HG03457 (cell line): ENCODE measurements at regions not wholly inside any gene's neighbourhood (a gene's known extent, or its start where the extent isn't known, plus 50 kb on each side); places are given as distances from the start of the nearest gene placed in this dataset.

ENCODE experiments used
- ATAC-seq: cut with Tn5 transposase; IDR thresholded peaks from one replicate; pipeline ENCODE4 v1.9.1; 2021; ENCODE audit warnings: moderate number of reproducible peaks; ENCODE audit not compliant: unreplicated experiment

DNA sequence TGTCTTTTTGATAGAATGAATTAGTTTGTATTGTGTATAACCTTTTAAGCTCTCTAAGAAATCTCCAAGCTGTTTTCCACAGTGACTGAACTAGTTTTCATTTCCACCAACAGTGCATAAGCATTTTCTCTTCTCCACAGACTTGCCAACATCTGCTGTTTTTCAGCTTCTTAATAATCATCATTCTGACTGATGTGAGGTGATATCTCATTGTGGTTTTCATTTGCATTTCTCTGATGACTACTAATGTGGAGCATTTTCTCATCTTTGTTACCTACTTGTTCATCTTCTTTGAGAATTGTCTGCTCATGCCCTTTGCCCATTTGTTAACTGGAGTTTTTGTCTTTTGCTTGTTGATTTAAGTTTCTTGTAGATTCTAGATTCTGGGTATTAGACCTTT, 777.5 kb downstream of the OTOL1 start:
- no peak for ATAC-seq

- ATAC-seq, result no peak
Measured at GRCh38 chr3:162278834-162279233, 782.2 kb downstream of the OTOL1 start.

DNA sequence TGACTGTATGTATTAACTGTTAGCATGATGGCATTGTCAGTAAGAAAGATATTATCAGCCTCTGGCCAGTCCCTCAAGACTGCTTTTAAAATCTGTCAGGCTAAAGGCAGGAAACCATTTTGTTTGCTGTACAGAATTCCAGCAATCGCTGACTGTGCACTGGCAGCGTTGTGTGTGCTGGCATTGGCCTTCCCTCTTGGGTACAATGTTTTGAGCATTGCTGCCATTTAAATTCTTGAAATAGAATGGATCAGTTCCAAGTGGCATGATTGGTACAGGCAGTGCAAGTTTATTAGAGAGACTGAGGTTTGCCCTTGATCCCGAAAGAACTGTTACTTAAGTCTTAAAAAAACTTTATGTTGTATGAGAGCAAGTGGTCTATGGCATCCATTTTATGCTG, 788.7 kb downstream of the OTOL1 start:
- no peak for ATAC-seq

- ATAC-seq, result no peak
Measured at GRCh38 chr3:162287600-162287999, 791.0 kb downstream of the OTOL1 start.

DNA sequence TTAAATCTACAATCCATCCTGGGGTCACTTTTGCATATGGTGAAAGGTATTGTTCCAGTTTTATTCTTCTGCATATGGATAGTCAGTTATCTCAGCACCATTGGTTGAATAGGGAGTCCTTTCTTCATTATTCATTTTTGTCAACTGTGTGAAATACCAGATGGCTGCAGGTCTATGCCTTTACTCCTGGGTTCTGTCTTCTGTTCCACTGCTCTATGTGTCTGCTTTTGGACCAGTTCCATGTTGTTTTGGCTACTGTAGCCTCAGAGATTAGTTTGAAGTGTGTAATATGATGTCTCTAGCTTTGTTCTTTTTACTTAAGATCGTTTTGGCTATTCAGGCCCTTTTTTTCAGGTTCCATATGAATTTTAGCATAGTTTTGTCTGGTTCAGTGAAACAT, 795.8 kb downstream of the OTOL1 start:
- ATAC-seq, result no peak

DNA sequence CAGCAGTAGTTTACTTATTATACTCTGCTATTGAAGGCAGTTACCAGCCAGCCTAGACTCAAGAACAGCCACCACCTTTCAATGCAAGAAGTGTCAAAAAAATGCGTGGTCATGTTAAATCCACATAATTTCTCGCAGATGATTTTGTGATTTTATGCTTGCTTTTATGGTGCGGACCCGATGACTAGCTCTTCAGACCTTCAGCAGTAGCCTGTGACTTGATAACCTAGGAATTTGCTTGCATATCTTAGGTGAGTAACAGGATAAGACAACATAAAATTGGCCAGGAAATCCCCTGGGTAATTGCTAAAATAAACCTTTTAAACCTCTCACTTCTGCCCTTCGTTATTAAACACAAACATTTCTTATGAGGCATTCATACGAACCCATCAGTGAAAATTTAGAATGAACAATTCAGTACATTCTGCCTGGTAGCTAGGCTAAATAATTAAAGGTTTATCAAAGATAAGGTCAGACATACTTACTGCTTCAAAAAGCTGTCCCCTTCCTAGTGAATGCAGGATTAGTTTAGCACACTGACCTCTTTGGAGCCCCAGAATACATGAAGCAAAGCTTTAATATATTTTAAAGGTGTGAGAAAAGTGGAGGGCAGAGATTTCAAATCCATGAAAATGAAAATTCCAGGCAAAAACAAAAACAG, 798.8 kb downstream of the OTOL1 start:
- no peak for ATAC-seq

GRCh38 chr3:162302983-162303624, 806.5 kb downstream of the OTOL1 start:
- no peak for ATAC-seq

GRCh38 chr3:162317046-162317445, 820.4 kb downstream of the OTOL1 start:
- ATAC-seq, result no peak

GRCh38 chr3:162328649-162329048, 832.0 kb downstream of the OTOL1 start:
- ATAC-seq, result no peak

DNA sequence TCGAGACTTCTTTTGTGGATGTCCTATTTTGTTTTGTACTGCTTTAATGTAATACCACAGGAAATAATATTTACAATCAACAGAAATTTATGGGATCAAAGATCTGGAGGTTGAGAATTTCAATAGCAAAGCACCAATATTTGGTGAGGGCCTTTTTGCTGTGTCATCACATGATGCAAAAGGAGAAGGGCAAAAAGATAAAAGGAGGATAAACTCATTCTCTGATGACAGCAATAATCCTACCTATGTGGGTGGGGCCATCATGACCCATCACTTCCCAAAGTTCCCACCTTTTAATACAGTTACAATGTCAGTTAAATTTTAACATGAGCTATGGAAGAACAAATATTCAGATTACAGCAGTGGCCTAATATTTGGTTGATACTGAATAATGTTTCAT, 832.9 kb downstream of the OTOL1 start:
- no peak for ATAC-seq

GRCh38 chr3:162332344-162332743, 835.7 kb downstream of the OTOL1 start:
- ATAC-seq, result no peak

GRCh38 chr3:162334537-162334936, 837.9 kb downstream of the OTOL1 start:
- ATAC-seq, result no peak

- ATAC-seq, result no peak
Measured at GRCh38 chr3:162337630-162338029, 841.0 kb downstream of the OTOL1 start.

DNA sequence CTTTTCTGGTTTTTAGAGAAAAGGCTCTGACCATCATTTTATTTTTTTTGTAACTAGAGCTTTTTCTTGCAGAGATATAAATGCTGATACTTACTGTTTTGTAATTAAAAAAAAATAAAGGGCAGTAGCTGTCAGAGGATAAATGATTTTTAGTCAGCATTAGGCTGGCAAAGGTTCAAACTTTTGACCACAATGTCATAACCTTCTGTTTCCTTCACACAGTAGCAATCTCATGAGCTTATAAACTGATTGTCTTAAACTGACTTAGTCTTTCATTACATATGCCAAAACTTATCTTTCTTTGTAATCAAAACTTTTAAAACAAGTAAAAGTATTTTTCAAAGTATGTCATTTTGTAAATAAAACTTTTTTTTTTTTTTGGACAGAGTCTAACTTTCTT, 841.9 kb downstream of the OTOL1 start:
- no peak for ATAC-seq

DNA sequence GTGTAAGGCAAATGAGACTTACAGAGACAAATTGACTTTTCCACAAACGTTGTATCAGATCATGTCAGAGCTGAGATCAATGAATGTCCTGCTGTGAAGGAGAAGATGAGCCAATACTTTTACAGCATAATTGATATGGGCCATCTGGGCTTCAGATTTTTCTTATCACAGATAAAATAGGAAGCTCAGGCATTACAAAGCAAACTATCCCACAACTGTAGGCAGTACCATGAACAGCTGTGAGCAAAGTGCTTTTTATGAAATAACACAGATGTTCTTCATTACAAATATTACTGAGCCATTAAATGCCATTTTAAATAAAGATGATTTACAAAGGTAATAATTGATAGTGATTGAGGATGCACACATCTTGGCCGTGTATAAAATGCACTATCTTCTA, 852.3 kb downstream of the OTOL1 start:
- ATAC-seq, result no peak

- no peak for ATAC-seq
Measured at GRCh38 chr3:162353414-162353813, 856.8 kb downstream of the OTOL1 start.

- no peak for ATAC-seq
Measured at GRCh38 chr3:162354356-162354755, 857.7 kb downstream of the OTOL1 start.

DNA sequence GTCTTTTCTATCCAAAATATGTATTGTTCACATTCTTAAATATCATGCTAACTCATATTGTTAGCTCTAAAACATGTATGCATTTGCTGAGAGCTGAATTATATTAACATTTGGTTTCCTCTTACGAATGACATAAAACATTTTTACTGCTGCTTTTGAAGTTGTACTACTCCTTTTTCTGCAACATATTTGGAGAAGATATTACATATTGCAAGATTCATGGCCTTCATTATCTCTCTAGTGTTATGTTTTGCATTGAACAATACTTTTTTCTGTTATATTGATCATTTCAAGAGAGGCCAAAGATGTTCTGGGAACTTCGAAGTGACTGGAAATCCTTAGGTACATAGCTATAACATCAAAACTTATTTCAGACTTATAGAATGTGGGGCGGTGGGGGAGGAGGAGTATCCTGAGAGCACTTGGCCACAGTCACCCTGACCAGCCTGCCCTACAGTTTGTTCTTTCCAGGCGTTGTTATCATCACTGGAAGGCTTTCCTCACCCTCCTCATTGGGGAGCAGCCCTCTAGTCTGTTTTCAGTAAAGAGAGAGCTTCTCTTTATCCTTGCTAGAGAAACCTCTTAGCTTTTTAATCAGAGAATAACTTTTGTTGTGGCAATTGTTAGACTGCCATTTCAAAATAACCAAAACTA, 868.6 kb downstream of the OTOL1 start:
- ATAC-seq, result no peak

DNA sequence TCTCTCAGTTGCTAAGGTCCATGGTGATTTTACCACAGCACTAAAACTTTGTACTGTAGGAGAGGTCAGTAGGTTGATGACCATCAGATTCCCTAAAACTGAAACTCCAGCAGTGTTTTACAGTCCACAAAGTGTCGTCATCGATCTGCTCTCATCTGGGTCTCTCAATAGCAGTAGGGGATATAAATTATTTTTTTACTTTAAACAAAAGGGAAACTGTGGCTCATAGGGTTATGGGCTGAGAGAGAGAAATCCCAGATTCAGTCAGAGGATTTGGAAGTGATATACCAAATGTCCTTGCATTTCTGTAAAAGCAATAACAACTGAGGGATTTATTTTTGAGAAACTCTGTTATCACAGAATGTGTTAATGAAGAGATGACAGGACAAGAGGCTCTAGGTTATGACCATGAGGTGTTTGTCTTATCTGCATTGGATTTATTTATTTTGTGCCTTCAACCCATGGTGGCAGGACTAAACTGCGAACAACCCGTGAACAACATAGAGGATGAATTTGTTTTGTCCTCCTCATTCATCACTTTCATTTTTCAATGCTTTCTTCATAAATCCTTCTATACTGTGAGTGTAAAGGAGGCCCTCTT, 869.7 kb downstream of the OTOL1 start:
- no peak for ATAC-seq

GRCh38 chr3:162367429-162368260, 871.0 kb downstream of the OTOL1 start:
- no peak for ATAC-seq

DNA sequence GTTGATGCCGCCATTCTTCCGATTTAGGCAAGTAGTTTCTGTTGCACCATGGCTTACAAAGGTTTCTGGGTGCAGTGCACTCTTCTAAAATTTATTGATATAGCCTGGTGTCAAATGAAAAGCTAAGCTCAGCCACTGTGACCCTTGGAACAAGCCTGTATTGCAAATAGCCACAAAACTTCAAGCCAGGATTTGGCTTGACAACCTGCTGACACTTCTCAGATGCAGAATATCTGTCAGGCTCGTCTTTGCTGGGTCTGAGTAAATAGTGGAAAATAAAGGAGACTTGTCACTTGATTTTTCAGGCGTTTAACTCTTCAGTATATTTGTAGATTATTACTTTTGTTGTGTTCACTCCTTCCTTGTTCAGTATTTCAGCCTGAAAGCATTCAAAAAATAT, 871.8 kb downstream of the OTOL1 start:
- ATAC-seq, result no peak
